CD8-positive, alpha-beta memory T cell (primary cell): ENCODE measurements at regions not wholly inside any gene's neighbourhood (a gene's known extent, or its start where the extent isn't known, plus 50 kb on each side); places are given as distances from the start of the nearest gene placed in this dataset.
A peak's percentile ranks its signal among the peaks of the same experiment; 100 is the strongest.

Experiments
- CTCF ChIA-PET: fragments of 350-600 bp; sonication (Branson Sonifier 250); formaldehyde crosslinking; loops from one replicate; lab custom pipeline; 2021; ENCODE audit warnings: antibody characterized with exemption; lab: Charles Lee
- POLR2A ChIA-PET: fragments of 350-600 bp; sonication (Branson Sonifier 250); formaldehyde crosslinking; loops from one replicate; lab custom pipeline; 2021; ENCODE audit warnings: antibody characterized with exemption; lab: Charles Lee
- DNase-seq, 5 donors: peaks; one replicate each; pipeline versions ENCODE4 v3.0.0 to v3.0.0-alpha.2; 2020 to 2022; ENCODE audit warnings: mixed read lengths in 1 of 5
- H3K27ac ChIP-seq: one replicate; pipeline ENCODE4 v1.7.0; 2013; ENCODE audit warnings: low read depth, mild to moderate bottlenecking, low read length, moderate library complexity
- H3K27me3 ChIP-seq: 2 replicates; pipeline ENCODE4 v1.7.0; 2013; ENCODE audit warnings: low read length, mild to moderate bottlenecking; ENCODE audit not compliant: insufficient read depth, poor library complexity, severe bottlenecking
- H3K36me3 ChIP-seq: 2 replicates; pipeline ENCODE4 v1.7.0; 2013; ENCODE audit warnings: mild to moderate bottlenecking, low read length, moderate library complexity; ENCODE audit not compliant: insufficient read depth
- H3K4me1 ChIP-seq: 2 replicates; pipeline ENCODE4 v1.7.0; 2013; ENCODE audit warnings: mild to moderate bottlenecking, low read length, moderate library complexity; ENCODE audit not compliant: insufficient read depth
- H3K4me3 ChIP-seq: 2 replicates; pipeline ENCODE4 v1.7.0; 2013; ENCODE audit warnings: mild to moderate bottlenecking, low read length
- H3K9me3 ChIP-seq: 2 replicates; pipeline ENCODE4 v1.7.0; 2013; ENCODE audit warnings: mild to moderate bottlenecking, low read length
- H3K27ac Mint-ChIP-seq, 8 donors: one replicate each; pipeline ENCODE4 v1.8.0; 2020 to 2021; ENCODE audit warnings: mixed read lengths in 8 of 8, mild to moderate bottlenecking in 6 of 8, inconsistent platforms in 3 of 8, moderate library complexity in 3 of 8
- H3K27me3 Mint-ChIP-seq, 2 donors: one replicate each; pipeline ENCODE4 v1.8.0; 2020 to 2021; ENCODE audit warnings: mixed read lengths in 2 of 2, mild to moderate bottlenecking in 1 of 2, moderate library complexity in 1 of 2
- H3K36me3 Mint-ChIP-seq, 3 donors: one replicate each; pipeline ENCODE4 v1.8.0; 2020 to 2021; ENCODE audit warnings: mixed read lengths in 3 of 3, inconsistent platforms in 1 of 3, mild to moderate bottlenecking in 1 of 3
- H3K4me1 Mint-ChIP-seq, 3 donors: one replicate each; pipeline ENCODE4 v1.8.0; 2020 to 2021; ENCODE audit warnings: mixed read lengths in 3 of 3, inconsistent platforms in 1 of 3, mild to moderate bottlenecking in 1 of 3
- H3K4me3 Mint-ChIP-seq, 7 donors: one replicate each; pipeline ENCODE4 v1.8.0; 2020 to 2021; ENCODE audit warnings: mixed read lengths in 7 of 7, mild to moderate bottlenecking in 6 of 7, moderate library complexity in 4 of 7, inconsistent platforms in 2 of 7
- H3K9me3 Mint-ChIP-seq, 5 donors: one replicate each; pipeline ENCODE4 v1.8.0; 2020 to 2022; ENCODE audit warnings: mixed read lengths in 5 of 5, mild to moderate bottlenecking in 3 of 5, moderate library complexity in 2 of 5, inconsistent platforms in 1 of 5

GRCh38 chr17:77779711-77780539 is 178.6 kb upstream of the TNRC6C start:
- Mint-ChIP-seq H3K36me3 (no peaks in the 10 kb centered on the region), H3K9me3 (no peaks in the 10 kb centered on the region), H3K27me3 (no peaks in the 10 kb centered on the region), H3K4me3 (no peak overlapping the region), H3K4me1 (peaks cover 21 to 26% (median 24%) of the 10 kb centered on the region in 3 donors), H3K27ac (peak overlapping the region in 3 of 8 donors; percentile 24 to 43 (median 29))
- no peak overlapping the region for H3K4me3 ChIP-seq
- ChIA-PET CTCF (no interaction called here), POLR2A (no interaction called here)
- no peaks in the 10 kb centered on the region for H3K36me3 ChIP-seq
- peaks cover 22% of the 10 kb centered on the region for H3K4me1 ChIP-seq
- no peak for DNase-seq
- no peaks in the 10 kb centered on the region for H3K27me3 ChIP-seq
- no peaks in the 10 kb centered on the region for H3K9me3 ChIP-seq
- H3K27ac ChIP-seq = no peak overlapping the region

- Mint-ChIP-seq H3K27me3 (no peaks in the 10 kb centered on the region), H3K4me3 (no peak overlapping the region), H3K4me1 (peaks cover 31 to 41% (median 35%) of the 10 kb centered on the region in 3 donors), H3K36me3 (no peaks in the 10 kb centered on the region), H3K27ac (peak overlapping the region in 2 of 8 donors; percentile 17 to 47), H3K9me3 (no peaks in the 10 kb centered on the region)
- H3K4me3 ChIP-seq = no peak overlapping the region
- no peaks in the 10 kb centered on the region for H3K27me3 ChIP-seq
- CTCF ChIA-PET = interaction anchor here (1.2 kb wide), 1 partner anchor 177 kb away, joined by 3 read pairs; the partner anchor contains the start of gene TNRC6C
- no peak for DNase-seq
- H3K4me1 ChIP-seq = peaks cover 35% of the 10 kb centered on the region
- H3K27ac ChIP-seq = no peak overlapping the region
- no peaks in the 10 kb centered on the region for H3K36me3 ChIP-seq
- H3K9me3 ChIP-seq = no peaks in the 10 kb centered on the region
- POLR2A ChIA-PET = no interaction called here
These were observed 177.0 kb upstream of the TNRC6C start for GRCh38 chr17:77781536-77781935.

- Mint-ChIP-seq H3K36me3 (no peaks in the 10 kb centered on the region), H3K4me1 (peaks cover 35 to 45% (median 35%) of the 10 kb centered on the region in 3 donors), H3K4me3 (no peak overlapping the region), H3K9me3 (no peaks in the 10 kb centered on the region), H3K27me3 (no peaks in the 10 kb centered on the region), H3K27ac (peak overlapping the region in 4 of 8 donors; percentile 50 to 77 (median 64))
- Histone ChIP-seq H3K27ac (no peak overlapping the region), H3K4me3 (no peak overlapping the region), H3K9me3 (no peaks in the 10 kb centered on the region), H3K36me3 (no peaks in the 10 kb centered on the region), H3K4me1 (peaks cover 35% of the 10 kb centered on the region), H3K27me3 (no peaks in the 10 kb centered on the region)
- ChIA-PET POLR2A (interaction anchor here (1.0 kb wide), 1 partner anchor 176 kb away, joined by 5 read pairs; the partner anchor contains the start of gene TNRC6C), CTCF (interaction anchor here (1.2 to 1.4 kb wide), 2 partner anchors 10 to 176 kb away, joined by 3 to 4 read pairs; partner anchors contain the start of gene TNRC6C)
- DNase-seq = no peak
These were observed 176.3 kb upstream of the TNRC6C start for GRCh38 chr17:77782201-77782600.

- Histone ChIP-seq H3K27ac (no peak overlapping the region), H3K27me3 (no peaks in the 10 kb centered on the region), H3K4me1 (peaks cover 35% of the 10 kb centered on the region), H3K4me3 (no peak overlapping the region), H3K9me3 (no peaks in the 10 kb centered on the region), H3K36me3 (no peaks in the 10 kb centered on the region)
- Mint-ChIP-seq H3K36me3 (no peaks in the 10 kb centered on the region), H3K27me3 (no peaks in the 10 kb centered on the region), H3K4me1 (peaks cover 37 to 45% (median 40%) of the 10 kb centered on the region in 3 donors), H3K27ac (peak overlapping the region in 3 of 8 donors; percentile 4 to 100 (median 63)), H3K4me3 (no peak overlapping the region), H3K9me3 (no peaks in the 10 kb centered on the region)
- POLR2A ChIA-PET = interaction anchor here (1.0 kb wide), 1 partner anchor 176 kb away, joined by 5 read pairs; the partner anchor contains the start of gene TNRC6C
- DNase-seq = no peak
- CTCF ChIA-PET = interaction anchor here (1.2 to 1.4 kb wide), 2 partner anchors 11 to 176 kb away, joined by 3 to 4 read pairs; partner anchors contain the start of gene TNRC6C
These were observed 175.9 kb upstream of the TNRC6C start for GRCh38 chr17:77782611-77783010.

- Histone ChIP-seq H3K27me3 (no peaks in the 10 kb centered on the region), H3K9me3 (no peaks in the 10 kb centered on the region), H3K4me3 (peak overlapping the region; percentile 59), H3K36me3 (no peaks in the 10 kb centered on the region), H3K27ac (peak overlapping the region; percentile 95), H3K4me1 (peaks cover 35% of the 10 kb centered on the region)
- Mint-ChIP-seq H3K27ac (peak overlapping the region; percentile 96 to 100 (median 98)), H3K4me3 (peak overlapping the region; percentile 55 to 82 (median 74)), H3K36me3 (no peaks in the 10 kb centered on the region), H3K9me3 (no peaks in the 10 kb centered on the region), H3K27me3 (no peaks in the 10 kb centered on the region), H3K4me1 (peaks cover 34 to 41% (median 37%) of the 10 kb centered on the region in 3 donors)
- POLR2A ChIA-PET = interaction anchor here (0.6 to 1.6 kb wide), 4 partner anchors 11 to 174 kb away, joined by 3 to 28 read pairs (median 4); partner anchors contain the start of gene TNRC6C
- DNase-seq = peak; percentile 44 to 90 (median 70)
- CTCF ChIA-PET = interaction anchor here (0.9 to 1.6 kb wide), 5 partner anchors 97 to 230 kb away, joined by 3 to 6 read pairs (median 4); partner anchors contain the start of gene TNRC6C
These were observed 174.3 kb upstream of the TNRC6C start for GRCh38 chr17:77783991-77784820.

GRCh38 chr17:77785312-77785905 is 173.1 kb upstream of the TNRC6C start:
- no peaks in the 10 kb centered on the region for H3K9me3 Mint-ChIP-seq
- H3K27me3 Mint-ChIP-seq = no peaks in the 10 kb centered on the region
- DNase-seq = no peak
- H3K27ac ChIP-seq = peak overlapping the region; percentile 95
- H3K27me3 ChIP-seq = no peaks in the 10 kb centered on the region
- no peak overlapping the region for H3K4me3 Mint-ChIP-seq
- ChIA-PET CTCF (no interaction called here), POLR2A (no interaction called here)
- H3K36me3 ChIP-seq = no peaks in the 10 kb centered on the region
- no peaks in the 10 kb centered on the region for H3K36me3 Mint-ChIP-seq
- H3K4me1 Mint-ChIP-seq = peaks cover 34 to 41% (median 37%) of the 10 kb centered on the region in 3 donors
- no peaks in the 10 kb centered on the region for H3K9me3 ChIP-seq
- H3K4me3 ChIP-seq = no peak overlapping the region
- peak overlapping the region; percentile 96 to 100 (median 98) for H3K27ac Mint-ChIP-seq
- H3K4me1 ChIP-seq = peaks cover 35% of the 10 kb centered on the region

GRCh38 chr17:77786090-77786489 is 172.4 kb upstream of the TNRC6C start:
- peak overlapping the region; percentile 14 to 100 (median 97) for H3K27ac Mint-ChIP-seq
- no peaks in the 10 kb centered on the region for H3K36me3 ChIP-seq
- H3K4me3 Mint-ChIP-seq = no peak overlapping the region
- no peaks in the 10 kb centered on the region for H3K9me3 Mint-ChIP-seq
- no peaks in the 10 kb centered on the region for H3K27me3 ChIP-seq
- POLR2A ChIA-PET = no interaction called here
- DNase-seq = no peak
- H3K4me1 Mint-ChIP-seq = peaks cover 34 to 41% (median 37%) of the 10 kb centered on the region in 3 donors
- no peaks in the 10 kb centered on the region for H3K27me3 Mint-ChIP-seq
- H3K9me3 ChIP-seq = no peaks in the 10 kb centered on the region
- no peak overlapping the region for H3K27ac ChIP-seq
- H3K4me3 ChIP-seq = no peak overlapping the region
- CTCF ChIA-PET = no interaction called here
- no peaks in the 10 kb centered on the region for H3K36me3 Mint-ChIP-seq
- peaks cover 35% of the 10 kb centered on the region for H3K4me1 ChIP-seq
